Gastrocnemius medialis (tissue), 4 donors: ENCODE measurements at regions not wholly inside any gene's neighbourhood (a gene's known extent, or its start where the extent isn't known, plus 50 kb on each side); places are given as distances from the start of the nearest gene placed in this dataset.

Source experiments
- POLR2A ChIP-seq, 2 donors: fragments of 450-650 bp; IDR thresholded peaks; one replicate each; pipeline ENCODE4 v1.6.1; 2017; ENCODE audit warnings: antibody characterized with exemption in 2 of 2, mild to moderate bottlenecking in 2 of 2, moderate library complexity in 2 of 2
- TF ChIP-seq, protein P1 (sequence below), 5 experiments: fragments of 450-650 bp in 3 of 5; fragments of 200-600 bp in 2 of 5; sonication (generic) in 2 of 5; IDR thresholded peaks in 4 of 5; conservative IDR thresholded peaks in 1 of 5; 1 replicate in 4 of 5; 2 replicates in 1 of 5; pipeline ENCODE4 v1.5.1; 2016 to 2019; ENCODE audit warnings: antibody characterized with exemption in 5 of 5, mild to moderate bottlenecking in 3 of 5, moderate library complexity in 3 of 5

DNA sequence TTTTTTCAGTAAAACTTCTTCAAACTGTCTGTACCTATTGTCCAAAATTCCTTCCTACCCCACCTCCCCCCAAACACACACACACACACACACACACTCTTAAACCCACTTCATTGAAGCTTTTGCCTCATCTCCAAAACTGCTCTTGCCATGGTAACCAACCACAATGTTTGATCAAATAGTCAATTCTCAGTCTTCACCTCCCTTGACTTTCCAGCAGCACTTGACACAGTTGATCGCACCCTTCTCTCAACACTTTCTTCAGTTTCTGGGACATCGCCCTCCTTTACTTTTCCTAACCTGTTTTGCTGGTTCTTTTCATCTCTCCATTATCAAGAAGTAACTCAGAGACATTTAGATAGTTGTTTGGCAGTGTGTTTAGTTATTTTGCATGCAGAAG, 71.5 kb upstream of the COL21A1 start:
- TF ChIP-seq, protein P1, sequence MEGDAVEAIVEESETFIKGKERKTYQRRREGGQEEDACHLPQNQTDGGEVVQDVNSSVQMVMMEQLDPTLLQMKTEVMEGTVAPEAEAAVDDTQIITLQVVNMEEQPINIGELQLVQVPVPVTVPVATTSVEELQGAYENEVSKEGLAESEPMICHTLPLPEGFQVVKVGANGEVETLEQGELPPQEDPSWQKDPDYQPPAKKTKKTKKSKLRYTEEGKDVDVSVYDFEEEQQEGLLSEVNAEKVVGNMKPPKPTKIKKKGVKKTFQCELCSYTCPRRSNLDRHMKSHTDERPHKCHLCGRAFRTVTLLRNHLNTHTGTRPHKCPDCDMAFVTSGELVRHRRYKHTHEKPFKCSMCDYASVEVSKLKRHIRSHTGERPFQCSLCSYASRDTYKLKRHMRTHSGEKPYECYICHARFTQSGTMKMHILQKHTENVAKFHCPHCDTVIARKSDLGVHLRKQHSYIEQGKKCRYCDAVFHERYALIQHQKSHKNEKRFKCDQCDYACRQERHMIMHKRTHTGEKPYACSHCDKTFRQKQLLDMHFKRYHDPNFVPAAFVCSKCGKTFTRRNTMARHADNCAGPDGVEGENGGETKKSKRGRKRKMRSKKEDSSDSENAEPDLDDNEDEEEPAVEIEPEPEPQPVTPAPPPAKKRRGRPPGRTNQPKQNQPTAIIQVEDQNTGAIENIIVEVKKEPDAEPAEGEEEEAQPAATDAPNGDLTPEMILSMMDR (IDR thresholded peaks at IDR 0.05 in 4 of 5, conservative IDR thresholded peaks at IDR 0.05 in 1 of 5) = no peak
- TF ChIP-seq POLR2A (IDR thresholded peaks at IDR 0.05) = no peak
